SK-N-SH (cell line): ENCODE measurements at regions not wholly inside any gene's neighbourhood (a gene's known extent, or its start where the extent isn't known, plus 50 kb on each side); places are given as distances from the start of the nearest gene placed in this dataset.

ENCODE experiments used
- CTCF ChIP-seq: fragments of 200-600 bp; sonication (generic); IDR thresholded peaks from 2 replicates; pipeline ENCODE4 v1.6.1; 2017; ENCODE audit warnings: antibody characterized with exemption, mild to moderate bottlenecking, moderate library complexity
- EZH2phosphoT487 ChIP-seq: fragments of 200-600 bp; sonication (generic); IDR thresholded peaks from 2 replicates; pipeline ENCODE4 v1.6.1; 2017; ENCODE audit warnings: low read depth, mixed run types, mild to moderate bottlenecking, antibody characterized with exemption, moderate library complexity, borderline replicate concordance
- GABPA ChIP-seq: IDR thresholded peaks from 2 replicates; pipeline ENCODE4 v1.4.0; 2012; ENCODE audit warnings: low read depth, mild to moderate bottlenecking
- NRF1 ChIP-seq: IDR thresholded peaks from 2 replicates; pipeline ENCODE4 v1.6.1; 2012; ENCODE audit warnings: low read depth, mild to moderate bottlenecking, low read length
- POLR2AphosphoS5 ChIP-seq: IDR thresholded peaks from 2 replicates; pipeline ENCODE4 v1.6.1; 2012; ENCODE audit warnings: low read depth, low read length
- RAD21 ChIP-seq: IDR thresholded peaks from 2 replicates; pipeline ENCODE4 v1.6.1; 2012; ENCODE audit warnings: mild to moderate bottlenecking, low read length
- TCF12 ChIP-seq: IDR thresholded peaks from 2 replicates; pipeline ENCODE4 v1.4.0; 2012
- TF ChIP-seq, protein P1 (sequence below): IDR thresholded peaks from 2 replicates; pipeline ENCODE4 v1.6.1; 2012; ENCODE audit warnings: mild to moderate bottlenecking, low read depth, low read length, moderate library complexity

DNA sequence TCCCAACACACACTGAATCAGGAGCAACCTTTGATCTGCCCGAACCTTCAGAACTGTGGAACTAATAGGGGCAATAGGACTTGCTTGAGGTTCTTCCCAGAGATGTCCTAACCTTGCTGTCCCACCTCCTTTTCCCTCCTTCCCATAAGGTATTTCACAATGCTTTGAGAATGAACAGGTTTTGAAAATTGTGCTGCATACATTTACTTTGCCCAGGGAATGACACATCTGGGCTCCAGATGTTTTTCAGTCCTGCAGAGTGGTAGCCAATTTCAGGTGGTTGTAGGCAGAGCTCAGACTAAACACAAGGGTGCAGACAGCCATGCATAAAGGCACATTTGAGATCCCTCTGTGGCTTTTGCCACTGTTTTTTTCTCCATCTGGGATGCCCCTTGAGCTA is 206.7 kb upstream of the PWP1 start:
- TF ChIP-seq GABPA (no peak), CTCF (no peak), EZH2phosphoT487 (no peak), NRF1 (no peak), POLR2AphosphoS5 (no peak), TCF12 (no peak; the same call in 1 of the 2 replicates), RAD21 (no peak)
- TF ChIP-seq, protein P1, sequence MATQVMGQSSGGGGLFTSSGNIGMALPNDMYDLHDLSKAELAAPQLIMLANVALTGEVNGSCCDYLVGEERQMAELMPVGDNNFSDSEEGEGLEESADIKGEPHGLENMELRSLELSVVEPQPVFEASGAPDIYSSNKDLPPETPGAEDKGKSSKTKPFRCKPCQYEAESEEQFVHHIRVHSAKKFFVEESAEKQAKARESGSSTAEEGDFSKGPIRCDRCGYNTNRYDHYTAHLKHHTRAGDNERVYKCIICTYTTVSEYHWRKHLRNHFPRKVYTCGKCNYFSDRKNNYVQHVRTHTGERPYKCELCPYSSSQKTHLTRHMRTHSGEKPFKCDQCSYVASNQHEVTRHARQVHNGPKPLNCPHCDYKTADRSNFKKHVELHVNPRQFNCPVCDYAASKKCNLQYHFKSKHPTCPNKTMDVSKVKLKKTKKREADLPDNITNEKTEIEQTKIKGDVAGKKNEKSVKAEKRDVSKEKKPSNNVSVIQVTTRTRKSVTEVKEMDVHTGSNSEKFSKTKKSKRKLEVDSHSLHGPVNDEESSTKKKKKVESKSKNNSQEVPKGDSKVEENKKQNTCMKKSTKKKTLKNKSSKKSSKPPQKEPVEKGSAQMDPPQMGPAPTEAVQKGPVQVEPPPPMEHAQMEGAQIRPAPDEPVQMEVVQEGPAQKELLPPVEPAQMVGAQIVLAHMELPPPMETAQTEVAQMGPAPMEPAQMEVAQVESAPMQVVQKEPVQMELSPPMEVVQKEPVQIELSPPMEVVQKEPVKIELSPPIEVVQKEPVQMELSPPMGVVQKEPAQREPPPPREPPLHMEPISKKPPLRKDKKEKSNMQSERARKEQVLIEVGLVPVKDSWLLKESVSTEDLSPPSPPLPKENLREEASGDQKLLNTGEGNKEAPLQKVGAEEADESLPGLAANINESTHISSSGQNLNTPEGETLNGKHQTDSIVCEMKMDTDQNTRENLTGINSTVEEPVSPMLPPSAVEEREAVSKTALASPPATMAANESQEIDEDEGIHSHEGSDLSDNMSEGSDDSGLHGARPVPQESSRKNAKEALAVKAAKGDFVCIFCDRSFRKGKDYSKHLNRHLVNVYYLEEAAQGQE = no peak
